Left colon (tissue), 2 donors: ENCODE measurements at regions not wholly inside any gene's neighbourhood (a gene's known extent, or its start where the extent isn't known, plus 50 kb on each side); places are given as distances from the start of the nearest gene placed in this dataset.

Source experiments
- ATAC-seq: fragments of 200-7000 bp; cut with Tn5 transposase; one replicate; pipeline ENCODE4 v1.9.1; 2020; ENCODE audit warnings: mild to moderate bottlenecking, moderate library complexity
- DNase-seq, 2 donors: peaks; one replicate each; pipeline ENCODE4 v3.0.0-alpha.2; 2020
- intact Hi-C, 2 donors: fragments of 100-400 bp; cut with DNase I in 1 of 2; cut with micrococcal nuclease in 1 of 2; formaldehyde crosslinking; loops; one replicate each; pipeline versions ENCODE4 v1.11.2 to v1.14.0; 2022; cut with DNase I, micrococcal nuclease
- donor health status: DM: no; HTN: no; CAD: no.
- donor health status: DM: yes; HTN: yes; CAD: no.

GRCh38 chr17:79217473-79218135, 143.0 kb downstream of the ENGASE start:
- intact Hi-C loops: no loop called here
- DNase-seq (no peak), ATAC-seq (peak; percentile 53)

GRCh38 chr17:79216826-79217225, 142.2 kb downstream of the ENGASE start:
- DNase-seq (no peak), ATAC-seq (no peak)
- intact Hi-C loops: no loop called here

GRCh38 chr17:79216391-79216790, 141.8 kb downstream of the ENGASE start:
- intact Hi-C loops: no loop called here
- ATAC-seq: no peak
- no peak for DNase-seq

- no peak for ATAC-seq
- no peak for DNase-seq
- intact Hi-C loops: no loop called here
Observed at GRCh38 chr17:79215631-79216030, 141.0 kb downstream of the ENGASE start.

GRCh38 chr17:79214940-79215604, 140.4 kb downstream of the ENGASE start:
- DNase-seq (no peak), ATAC-seq (no peak)
- intact Hi-C loops: no loop called here

GRCh38 chr17:79214459-79214858, 139.8 kb downstream of the ENGASE start:
- DNase-seq: no peak
- no peak for ATAC-seq
- intact Hi-C loops: no loop called here

GRCh38 chr17:79213305-79213704, 138.7 kb downstream of the ENGASE start:
- intact Hi-C loops: no loop called here
- DNase-seq (no peak), ATAC-seq (no peak)

- intact Hi-C loops: no loop called here
- DNase-seq (no peak), ATAC-seq (no peak)
Observed at GRCh38 chr17:79212149-79213087, 137.8 kb downstream of the ENGASE start.

GRCh38 chr17:79211061-79211770, 136.6 kb downstream of the ENGASE start:
- ATAC-seq: no peak
- DNase-seq: no peak
- intact Hi-C loops: no loop called here

- DNase-seq (no peak), ATAC-seq (no peak)
- intact Hi-C loops: no loop called here
Observed at GRCh38 chr17:79210638-79211037, 136.0 kb downstream of the ENGASE start.

- DNase-seq: no peak
- ATAC-seq: no peak
- intact Hi-C loops: no loop called here
Observed at GRCh38 chr17:79207960-79208359, 133.3 kb downstream of the ENGASE start.

- ATAC-seq (no peak), DNase-seq (no peak)
- intact Hi-C loops: no loop called here
Observed at GRCh38 chr17:79205688-79206205, 131.1 kb downstream of the ENGASE start.

- no peak for ATAC-seq
- DNase-seq: no peak
- intact Hi-C loops: no loop called here
Observed at GRCh38 chr17:79204261-79204660, 129.6 kb downstream of the ENGASE start.

GRCh38 chr17:79203657-79204056, 129.0 kb downstream of the ENGASE start:
- DNase-seq (no peak), ATAC-seq (no peak)
- intact Hi-C loops: no loop called here

GRCh38 chr17:79203016-79203415, 128.4 kb downstream of the ENGASE start:
- DNase-seq: no peak
- intact Hi-C loops: no loop called here
- no peak for ATAC-seq

- ATAC-seq: no peak
- DNase-seq: no peak
- intact Hi-C loops: no loop called here
Observed at GRCh38 chr17:79202480-79202879, 127.9 kb downstream of the ENGASE start.

- DNase-seq: no peak
- ATAC-seq: no peak
- intact Hi-C loops: no loop called here
Observed at GRCh38 chr17:79201536-79202227, 127.1 kb downstream of the ENGASE start.

- ATAC-seq: no peak
- intact Hi-C loops: no loop called here
- DNase-seq: no peak
Observed at GRCh38 chr17:79201119-79201518, 126.5 kb downstream of the ENGASE start.
